ENCODE measurements at regions not wholly inside any gene's neighbourhood (a gene's known extent, or its start where the extent isn't known, plus 50 kb on each side); places are given as distances from the start of the nearest gene placed in this dataset.
"Not testable (repeated sequence)": the region's sequence is repeated elsewhere in the genome, so short reads cannot be mapped to it uniquely, and the experiment has no call there.

DNA sequence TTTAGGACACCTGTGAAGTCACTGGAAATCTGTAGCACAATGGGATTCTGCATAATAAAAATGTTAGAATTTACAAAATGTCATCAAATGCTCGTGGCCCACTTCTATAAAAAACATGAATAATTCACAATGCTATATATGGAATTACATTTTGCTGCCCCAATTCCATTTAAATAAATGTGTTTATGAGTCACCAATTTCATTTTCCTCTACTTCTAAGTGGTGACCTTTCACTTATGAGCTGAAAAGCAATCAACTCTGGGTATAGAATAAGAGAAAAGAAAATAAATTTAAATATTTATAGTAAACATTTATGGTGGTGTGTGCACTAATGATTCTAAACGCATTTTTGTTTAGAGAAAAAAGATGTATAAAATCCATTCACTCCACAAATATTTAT lies 516.7 kb upstream of the MIR17HG start:
- in situ Hi-C loops (cut with HindIII; ENCODE audit: low sequenced_read_pairs), result no loop called here
- DNase-seq (ENCODE audit: low spot score), result no peak

DNA sequence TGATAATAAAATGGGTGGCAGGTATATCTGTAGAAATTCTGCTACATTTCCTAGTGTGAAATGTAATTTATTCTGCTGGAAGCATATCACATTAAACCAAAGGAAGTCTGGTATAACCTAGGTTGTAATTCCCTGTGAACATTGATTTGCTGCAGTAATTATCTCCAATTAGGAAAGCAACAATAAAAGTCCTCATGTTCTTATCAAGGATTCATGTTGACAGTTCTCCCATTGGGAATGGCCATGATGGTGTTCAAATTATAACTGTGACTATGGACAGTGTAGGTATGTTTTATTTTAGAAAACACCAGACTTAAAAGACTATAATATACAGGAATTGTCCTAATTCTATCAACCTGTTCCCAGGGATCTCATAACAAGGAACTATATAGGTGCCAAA lies 513.5 kb upstream of the MIR17HG start:
- peak; percentile 43 for DNase-seq (ENCODE audit: low spot score)
- in situ Hi-C loops (cut with HindIII; ENCODE audit: low sequenced_read_pairs), result no loop called here

DNA sequence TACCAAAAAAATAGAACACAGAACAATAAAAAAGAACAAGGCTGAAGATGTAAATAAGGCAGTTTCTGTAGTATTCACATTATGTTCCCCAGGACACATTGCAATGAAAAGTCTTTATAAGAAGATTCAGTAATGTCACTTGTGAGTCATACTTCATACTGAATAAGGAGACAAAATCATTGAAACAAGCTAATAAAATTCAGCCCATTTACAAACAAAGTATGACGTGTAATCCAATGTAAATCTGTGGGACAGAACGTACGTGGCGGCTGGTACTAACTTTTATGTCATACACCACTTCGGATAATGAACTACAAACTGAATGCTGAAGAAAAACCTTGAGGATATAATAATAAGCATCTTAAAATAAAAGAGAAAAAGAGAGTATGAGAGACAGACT lies 512.8 kb upstream of the MIR17HG start:
- in situ Hi-C loops (cut with HindIII; ENCODE audit: low sequenced_read_pairs), result no loop called here
- DNase-seq (ENCODE audit: low spot score), result no peak

DNA sequence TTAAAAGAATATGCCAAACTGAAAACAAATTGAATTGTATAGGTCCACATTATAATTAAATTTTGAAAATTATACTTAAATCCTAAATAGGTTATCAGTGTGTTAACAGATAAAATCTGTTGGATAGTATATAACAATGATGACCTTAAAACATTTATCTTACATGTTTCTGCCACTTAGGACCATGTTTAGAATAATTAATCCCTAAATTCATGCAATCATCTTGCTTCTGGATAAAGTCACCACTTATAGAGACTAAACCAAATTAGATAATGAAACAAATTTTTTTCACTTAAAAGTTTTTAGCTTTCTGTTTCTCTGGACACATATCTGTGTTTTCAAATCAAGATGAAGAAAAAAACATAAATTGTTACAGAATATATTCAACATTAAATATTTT lies 511.7 kb upstream of the MIR17HG start:
- DNase-seq (ENCODE audit: low spot score), result no peak
- in situ Hi-C loops (cut with HindIII; ENCODE audit: low sequenced_read_pairs), result no loop called here

DNA sequence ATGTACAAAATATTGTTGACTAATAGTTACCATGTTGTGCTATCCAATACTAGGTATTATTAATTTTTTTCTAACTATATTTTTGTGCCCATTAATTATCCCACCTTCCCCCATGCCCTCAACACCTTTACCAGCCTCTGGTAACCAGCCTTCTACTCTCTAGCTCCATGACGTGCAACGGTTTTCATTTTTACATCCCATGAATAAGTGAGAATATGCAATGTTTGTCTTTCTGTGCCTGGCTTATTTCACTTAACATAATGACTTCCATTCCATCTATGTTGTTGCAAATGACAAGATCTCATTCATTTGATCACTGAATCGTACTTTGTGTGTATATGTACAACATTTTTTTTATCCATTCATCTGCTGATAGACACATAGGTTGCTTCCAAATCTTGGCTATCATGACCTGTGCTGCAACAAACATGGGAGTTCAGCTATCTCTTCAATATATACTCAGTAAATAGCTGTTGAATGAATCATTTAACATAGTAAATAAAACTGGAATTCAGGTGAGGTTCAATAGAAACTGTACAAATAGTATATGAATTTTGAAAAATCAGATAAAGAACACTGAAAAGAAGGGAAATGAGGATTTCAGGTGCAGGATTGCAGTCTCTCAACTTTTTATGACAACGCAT lies 509.0 kb upstream of the MIR17HG start:
- in situ Hi-C loops (cut with HindIII; ENCODE audit: low sequenced_read_pairs), result no loop called here
- no peak for DNase-seq (ENCODE audit: low spot score)

DNA sequence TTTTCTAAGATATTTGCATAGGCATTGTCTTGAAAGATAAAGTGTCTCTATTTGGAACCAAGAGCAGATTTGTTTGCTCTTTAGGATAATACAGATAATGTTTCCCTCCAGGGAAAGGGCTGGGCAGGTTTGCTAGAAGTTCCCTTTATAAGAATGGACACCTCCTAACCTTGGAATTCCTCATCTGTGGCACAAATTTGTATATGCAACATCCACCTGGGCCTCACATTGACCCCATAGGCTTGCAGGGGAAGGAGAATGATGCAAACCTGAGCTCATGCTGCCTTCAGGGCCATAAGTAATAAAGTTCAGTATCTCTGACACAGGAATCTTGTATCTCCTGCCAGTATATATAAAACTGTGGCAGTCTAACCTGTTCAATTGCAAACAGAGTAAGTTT lies 508.4 kb upstream of the MIR17HG start:
- in situ Hi-C loops (cut with HindIII; ENCODE audit: low sequenced_read_pairs), result no loop called here
- DNase-seq (ENCODE audit: low spot score), result no peak

DNA sequence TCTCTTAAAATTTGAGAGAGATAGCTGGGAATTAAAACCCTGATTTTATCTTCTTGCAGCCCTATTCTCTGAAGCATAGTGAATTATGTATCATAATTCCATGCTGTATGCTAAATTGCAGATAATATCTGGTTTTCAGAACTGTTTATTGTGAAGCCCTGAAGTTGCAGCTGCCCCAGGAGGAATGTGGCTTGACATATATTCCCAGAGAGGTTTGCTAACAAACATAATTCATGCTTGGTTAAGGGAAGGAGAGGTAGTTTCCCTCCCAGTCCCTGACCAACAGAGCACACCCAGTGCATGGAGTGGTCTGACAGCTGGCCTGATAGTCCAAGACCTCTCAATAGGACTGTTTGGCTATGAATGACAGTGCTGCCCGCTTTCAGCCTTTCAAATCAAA lies 500.6 kb upstream of the MIR17HG start:
- DNase-seq (ENCODE audit: low spot score), result no peak
- in situ Hi-C loops (cut with HindIII; ENCODE audit: low sequenced_read_pairs), result no loop called here

DNA sequence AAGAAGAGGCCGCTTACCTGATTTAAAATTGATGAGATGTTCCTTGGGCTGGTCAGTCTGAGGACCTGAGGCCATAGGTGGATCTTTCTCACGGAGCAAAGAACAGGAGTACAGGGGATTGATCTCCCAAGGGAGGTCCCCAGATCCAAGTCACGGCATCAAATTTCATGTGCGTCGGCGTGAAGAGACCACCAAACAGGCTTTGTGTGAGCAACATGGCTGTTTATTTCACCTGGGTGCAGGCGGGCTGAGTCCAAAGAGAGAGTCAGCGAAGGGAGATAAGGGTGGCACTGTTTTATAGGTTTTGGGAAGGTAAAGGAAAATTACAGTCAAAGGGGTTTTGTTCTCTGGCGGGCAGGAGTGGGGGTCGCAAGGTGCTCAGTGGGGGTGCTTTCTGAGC lies 493.8 kb upstream of the MIR17HG start:
- in situ Hi-C loops (cut with HindIII; ENCODE audit: low sequenced_read_pairs); DNase-seq (ENCODE audit: low spot score): not testable (repeated sequence)

DNA sequence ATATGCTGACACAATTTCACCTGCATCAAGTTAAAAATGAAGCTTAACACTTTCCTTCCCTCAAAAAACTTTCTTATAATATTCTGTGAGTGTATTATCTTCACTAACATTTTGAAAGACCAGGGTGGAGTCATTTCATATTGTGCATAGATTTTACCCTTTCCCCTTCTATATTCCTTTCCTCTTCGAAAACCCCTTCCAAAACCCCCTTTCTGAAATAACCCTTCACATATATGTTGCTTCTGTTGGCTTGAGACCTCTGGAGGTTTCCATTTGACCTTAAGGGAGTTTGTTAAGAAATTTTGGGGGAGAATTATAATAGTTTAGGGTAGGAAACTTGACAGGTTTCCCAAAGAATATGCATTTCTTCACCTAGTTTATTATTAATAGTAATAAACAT lies 489.6 kb upstream of the MIR17HG start:
- DNase-seq (ENCODE audit: low spot score), result no peak
- in situ Hi-C loops (cut with HindIII; ENCODE audit: low sequenced_read_pairs), result no loop called here

DNA sequence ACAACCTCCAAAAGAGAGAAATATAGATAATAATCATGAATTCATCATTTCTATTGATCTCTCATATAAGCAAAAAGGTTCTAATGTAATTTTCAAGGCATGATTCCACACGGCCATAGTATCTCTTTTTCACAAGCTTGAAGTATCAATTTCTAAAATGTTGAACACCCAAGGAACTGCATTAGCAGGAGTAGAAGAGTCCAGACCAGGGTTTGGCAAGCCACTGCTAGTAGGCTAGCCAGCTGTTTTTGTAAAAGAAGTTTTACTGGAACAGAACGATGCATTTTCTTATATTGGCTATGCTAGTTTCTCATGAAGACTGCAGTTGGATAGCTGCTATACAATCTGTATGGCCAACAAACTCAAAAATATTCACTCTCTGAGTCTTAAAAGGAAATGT lies 481.5 kb upstream of the MIR17HG start:
- in situ Hi-C loops (cut with HindIII; ENCODE audit: low sequenced_read_pairs), result no loop called here
- DNase-seq (ENCODE audit: low spot score), result no peak

DNA sequence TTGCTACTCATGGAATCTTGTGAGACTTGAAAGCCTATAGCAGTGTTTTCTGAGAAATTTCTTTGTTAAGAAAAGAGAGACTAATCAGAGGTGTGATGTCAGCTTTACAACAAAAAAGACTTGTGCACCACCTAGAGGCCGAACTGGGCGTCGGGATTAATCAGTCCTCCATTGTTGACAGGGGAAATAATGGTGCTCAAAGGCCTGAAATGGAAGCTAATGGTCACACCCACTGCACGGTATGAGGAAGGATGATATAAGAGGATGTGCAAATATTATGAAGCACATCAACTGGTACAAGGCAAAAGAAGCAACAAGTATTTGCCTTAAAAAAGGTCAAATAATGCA lies 480.2 kb upstream of the MIR17HG start:
- DNase-seq (ENCODE audit: low spot score), result peak; percentile 68
- in situ Hi-C loops (cut with HindIII; ENCODE audit: low sequenced_read_pairs), result no loop called here

DNA sequence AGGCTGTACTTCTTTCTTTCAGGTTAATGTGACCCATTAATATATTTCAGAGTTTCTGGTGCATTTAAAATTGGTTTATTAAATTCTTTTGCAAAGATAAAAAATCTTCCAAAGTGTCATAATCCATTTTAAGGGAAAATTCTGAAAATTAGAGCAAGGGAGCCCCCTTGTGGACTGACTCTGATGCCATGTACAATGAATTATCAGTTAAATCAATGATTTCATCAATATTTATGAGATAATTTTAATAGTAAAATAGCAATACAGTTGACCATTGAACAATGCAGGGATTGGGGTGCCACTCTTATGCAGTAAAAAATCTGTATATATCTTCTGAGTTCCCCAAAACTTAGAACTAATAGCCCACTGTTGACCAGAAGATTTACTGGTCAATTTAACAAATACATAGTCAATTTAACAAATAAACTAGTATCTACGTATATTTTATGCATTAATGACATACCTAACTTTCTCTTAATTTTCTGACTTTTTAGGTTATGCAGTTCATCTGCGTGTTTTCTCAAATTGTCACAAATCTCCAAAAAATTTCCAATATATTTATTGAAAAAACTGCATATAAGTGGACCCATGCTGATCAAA lies 479.1 kb upstream of the MIR17HG start:
- in situ Hi-C loops (cut with HindIII; ENCODE audit: low sequenced_read_pairs), result no loop called here

DNA sequence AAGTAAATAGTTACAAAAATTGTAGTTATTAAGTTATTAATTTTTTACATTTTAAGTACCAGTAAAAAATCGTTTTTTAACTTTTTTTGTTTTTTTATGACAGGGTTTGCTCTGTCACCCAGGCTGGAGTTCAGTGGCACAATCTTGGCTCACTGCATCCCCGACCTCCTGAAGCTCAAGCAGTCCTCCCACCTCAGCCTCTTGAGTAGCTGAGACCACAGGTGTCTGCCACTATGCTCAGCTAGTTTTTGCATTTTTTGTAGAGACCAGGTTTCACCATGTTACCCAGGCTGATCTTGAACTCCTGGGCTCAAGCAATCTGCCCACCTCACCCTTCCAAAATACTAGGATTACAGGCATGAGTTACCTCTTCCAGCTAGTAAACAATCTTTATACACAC lies 477.9 kb upstream of the MIR17HG start:
- no peak for DNase-seq (ENCODE audit: low spot score)
- in situ Hi-C loops (cut with HindIII; ENCODE audit: low sequenced_read_pairs), result no loop called here

More for the DNA sequence above, 479.1 kb upstream of the MIR17HG start:
- DNase-seq (ENCODE audit: low spot score), result no peak

DNA sequence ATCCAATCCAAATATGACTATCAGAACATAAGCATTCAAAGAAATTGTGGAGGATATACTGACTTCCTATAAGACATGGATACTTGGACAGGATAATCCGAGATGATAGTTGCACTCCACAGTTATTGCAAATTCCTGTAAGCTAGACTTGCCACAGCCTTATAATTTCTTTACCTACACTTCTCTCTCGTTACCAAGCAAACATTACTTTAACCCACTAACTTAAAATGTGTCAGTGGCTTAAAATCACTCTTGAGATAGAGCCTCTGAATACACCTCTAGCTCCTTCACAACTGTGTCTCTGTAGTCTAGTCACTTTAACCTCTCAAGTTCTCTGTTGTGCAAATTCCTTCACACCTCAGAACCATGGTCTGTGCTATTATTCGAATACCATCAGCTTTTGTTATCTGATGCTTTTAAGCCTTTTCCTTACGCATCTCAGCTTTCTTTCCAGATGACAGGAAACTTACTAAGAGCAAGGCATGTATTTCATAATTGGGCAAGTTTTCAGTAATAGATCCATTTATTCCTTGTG lies 474.9 kb upstream of the MIR17HG start:
- no peak for DNase-seq (ENCODE audit: low spot score)
- in situ Hi-C loops (cut with HindIII; ENCODE audit: low sequenced_read_pairs), result no loop called here

DNA sequence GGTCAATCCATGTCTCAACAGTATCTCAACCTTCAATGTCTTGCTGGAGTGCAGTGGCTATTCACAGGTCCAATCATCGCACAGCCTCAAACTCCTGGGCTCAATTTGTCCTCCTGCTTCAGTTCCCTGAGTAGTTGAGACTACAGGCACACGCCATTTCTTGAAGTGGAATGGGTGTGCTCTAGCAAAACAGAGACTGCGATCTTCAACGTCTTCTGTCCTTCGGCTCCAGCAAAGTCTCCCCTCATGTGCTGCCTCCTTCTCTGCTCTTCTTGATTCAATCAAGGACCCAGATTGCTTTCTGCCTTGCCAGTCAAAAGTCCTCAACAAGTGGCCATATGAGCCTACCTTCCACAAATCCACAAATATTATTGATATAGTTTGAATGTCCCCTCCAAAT lies 466.7 kb upstream of the MIR17HG start:
- in situ Hi-C loops (cut with HindIII; ENCODE audit: low sequenced_read_pairs), result no loop called here
- DNase-seq (ENCODE audit: low spot score), result no peak

DNA sequence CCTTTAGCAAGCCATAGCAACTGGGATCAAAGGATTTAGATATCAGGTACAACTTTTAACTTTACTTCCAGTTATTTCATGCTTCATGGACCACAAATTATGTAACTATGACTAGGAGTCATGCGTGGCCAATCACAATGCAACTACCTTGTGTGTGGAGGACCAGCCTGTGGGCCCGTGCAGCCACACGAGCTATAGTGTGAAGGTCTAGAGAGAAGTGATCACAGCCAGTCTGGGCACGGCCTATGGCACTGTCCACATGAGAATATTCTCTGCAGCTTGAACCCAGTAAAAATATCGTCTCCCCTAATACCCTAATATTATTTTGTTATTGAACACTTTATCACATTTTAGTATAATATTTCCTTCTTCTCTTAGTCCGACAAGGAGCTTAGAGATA lies 464.9 kb upstream of the MIR17HG start:
- in situ Hi-C loops (cut with HindIII; ENCODE audit: low sequenced_read_pairs), result no loop called here
- DNase-seq (ENCODE audit: low spot score), result no peak

DNA sequence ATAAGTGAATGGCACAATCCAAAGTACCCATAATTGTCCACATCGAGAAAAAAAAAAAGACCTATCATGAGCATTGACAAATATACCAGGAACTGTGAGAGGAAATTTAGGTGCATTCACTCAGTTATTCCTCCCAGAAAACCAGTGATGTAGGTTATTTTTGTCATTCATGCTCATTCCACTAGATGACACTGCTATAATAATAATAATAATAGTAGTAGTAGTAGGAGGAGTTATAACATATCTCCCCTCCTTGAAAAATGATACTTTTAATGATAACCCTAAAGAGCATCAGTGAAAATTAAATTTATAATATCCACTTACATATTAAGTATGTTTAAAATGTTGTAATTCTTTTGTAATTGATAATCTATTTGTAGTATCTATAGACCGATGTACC lies 463.9 kb upstream of the MIR17HG start:
- in situ Hi-C loops (cut with HindIII; ENCODE audit: low sequenced_read_pairs), result no loop called here

DNA sequence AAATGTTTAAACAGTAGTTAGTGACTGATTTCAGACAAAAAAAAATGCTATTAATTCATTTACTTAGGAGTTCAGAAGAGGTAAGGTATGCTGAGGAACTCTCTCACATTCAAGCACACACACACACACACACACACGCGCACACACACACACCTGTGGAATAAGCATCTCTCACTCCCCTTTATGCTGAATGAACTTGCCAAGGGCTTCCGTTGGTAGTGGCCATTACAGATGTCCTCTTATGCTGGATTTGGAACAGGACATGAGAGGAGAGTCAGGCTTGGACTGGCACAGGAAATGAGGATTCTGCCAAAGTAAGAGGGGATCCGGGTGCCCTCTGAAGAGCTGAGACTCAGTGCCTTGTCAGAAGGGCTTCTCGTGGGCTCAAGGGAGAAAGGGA lies 463.4 kb upstream of the MIR17HG start:
- DNase-seq (ENCODE audit: low spot score), result no peak
- in situ Hi-C loops (cut with HindIII; ENCODE audit: low sequenced_read_pairs), result no loop called here

More for the DNA sequence above, 463.9 kb upstream of the MIR17HG start:
- no peak for DNase-seq (ENCODE audit: low spot score)

DNA sequence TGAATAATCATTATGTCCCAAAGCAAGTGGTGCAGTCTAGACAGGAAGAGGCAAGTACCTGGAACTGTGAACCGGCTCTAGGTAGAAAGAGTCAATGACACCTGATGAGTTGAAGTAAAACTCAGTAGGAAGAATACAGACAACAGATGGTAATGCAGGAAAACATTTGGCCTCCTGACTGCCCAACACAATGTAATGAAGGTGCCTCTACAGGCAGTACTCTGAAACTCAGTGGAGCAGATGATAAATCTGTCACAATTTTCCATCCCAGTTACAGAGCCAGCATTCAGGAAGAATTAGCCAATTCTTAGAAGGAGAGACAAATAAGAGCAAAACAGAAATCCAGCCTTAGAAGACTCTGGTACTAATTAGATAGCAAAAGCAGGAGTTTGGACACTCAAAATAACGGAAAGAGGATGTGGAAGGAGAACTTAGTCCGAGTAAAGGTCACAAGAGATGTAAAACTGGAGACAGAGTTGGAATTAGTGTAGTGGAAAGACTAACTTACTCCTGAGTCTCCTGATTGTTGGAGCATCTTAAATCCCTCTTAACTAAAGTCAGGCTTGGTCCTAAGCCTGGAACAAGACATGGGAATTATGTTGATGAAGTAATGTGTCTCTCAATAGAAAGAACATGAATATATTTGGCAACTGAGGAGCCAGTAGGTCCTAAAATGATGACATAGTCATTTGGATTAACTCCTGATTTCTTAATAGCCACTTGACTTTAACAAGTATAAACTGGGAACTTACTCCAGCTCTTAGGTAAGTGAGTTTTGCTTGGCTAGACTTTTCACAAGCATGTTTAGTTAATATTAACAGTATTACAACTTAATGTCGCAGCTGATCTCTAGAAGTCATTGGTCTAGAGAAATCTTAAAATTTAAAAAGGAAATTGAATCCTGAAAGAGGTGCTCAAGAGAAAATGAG lies 457.3 kb upstream of the MIR17HG start:
- DNase-seq (ENCODE audit: low spot score), result peak; percentile 43

DNA sequence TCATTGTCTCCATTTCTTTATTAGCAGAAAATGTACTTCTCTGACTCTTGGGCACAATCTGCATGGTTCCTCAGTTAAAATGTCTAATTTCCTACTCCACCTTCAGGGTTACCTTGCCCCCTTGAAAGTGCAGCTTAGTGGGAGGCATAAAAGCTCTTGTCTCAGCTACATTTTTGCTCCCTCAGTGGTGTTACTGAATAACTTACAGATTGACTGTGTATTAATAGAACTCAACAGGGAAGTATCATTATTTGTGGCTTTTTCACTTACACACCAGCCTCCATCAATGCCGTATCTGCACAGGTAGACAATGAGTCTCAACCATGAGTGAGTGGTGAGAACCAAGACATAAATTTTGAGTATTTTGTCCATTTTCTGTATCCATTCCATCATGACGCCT lies 456.2 kb upstream of the MIR17HG start:
- DNase-seq (ENCODE audit: low spot score), result no peak
- in situ Hi-C loops (cut with HindIII; ENCODE audit: low sequenced_read_pairs), result no loop called here

More for the DNA sequence above, 457.3 kb upstream of the MIR17HG start:
- in situ Hi-C loops (cut with HindIII; ENCODE audit: low sequenced_read_pairs), result no loop called here
